ENCODE measurements at regions not wholly inside any gene's neighbourhood (a gene's known extent, or its start where the extent isn't known, plus 50 kb on each side); places are given as distances from the start of the nearest gene placed in this dataset.

DNA sequence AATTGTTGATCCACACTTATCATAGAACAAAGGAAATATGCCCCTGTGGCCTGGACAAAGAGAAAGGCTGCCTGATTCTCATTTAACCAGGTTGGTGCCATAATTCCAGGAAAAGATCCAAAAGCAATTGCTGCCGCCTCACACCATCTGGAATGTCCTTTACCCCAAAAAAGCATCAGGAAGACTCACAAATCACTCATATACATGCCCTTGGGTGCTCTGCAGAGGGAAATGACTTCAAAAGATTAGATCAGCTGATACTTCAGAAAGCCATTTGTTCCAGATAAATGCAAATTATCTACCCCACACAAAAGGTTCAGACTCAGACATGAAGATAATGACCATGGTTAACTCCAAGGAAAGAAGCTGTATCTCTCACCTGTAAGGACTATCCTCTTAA lies 285.8 kb downstream of the C1D start:
- TF ChIP-seq CTCF (IDR thresholded peaks at IDR 0.05; ENCODE audit: low read length) (no peak), EZH2 (IDR thresholded peaks at IDR 0.05; ENCODE audit: borderline replicate concordance, low read length) (no peak)

All from OCI-LY1 (cell line).